Lower lobe of right lung (tissue), 2 donors: ENCODE measurements at regions not wholly inside any gene's neighbourhood (a gene's known extent, or its start where the extent isn't known, plus 50 kb on each side); places are given as distances from the start of the nearest gene placed in this dataset.

Experiments
- ATAC-seq, 2 donors: fragments of 200-7000 bp; cut with Tn5 transposase; one replicate each; pipeline ENCODE4 v1.9.1; 2020 to 2022; ENCODE audit warnings: mild to moderate bottlenecking in 2 of 2, moderate library complexity in 2 of 2
- DNase-seq: peaks from one replicate; pipeline ENCODE4 v3.0.0-alpha.2; 2020
- H3K27ac ChIP-seq: fragments of 200-600 bp; one replicate; pipeline ENCODE4 v1.8.0; 2022
- H3K27me3 ChIP-seq: fragments of 200-600 bp; one replicate; pipeline ENCODE4 v1.8.0; 2022; ENCODE audit warnings: low read depth
- H3K36me3 ChIP-seq: fragments of 200-600 bp; one replicate; pipeline ENCODE4 v1.8.0; 2022; ENCODE audit warnings: mild to moderate bottlenecking
- H3K4me1 ChIP-seq: fragments of 200-600 bp; one replicate; pipeline ENCODE4 v1.8.0; 2022
- H3K4me3 ChIP-seq: fragments of 200-600 bp; one replicate; pipeline ENCODE4 v1.8.0; 2022; ENCODE audit warnings: mild to moderate bottlenecking
- H3K9me3 ChIP-seq: fragments of 200-600 bp; one replicate; pipeline ENCODE4 v1.8.0; 2022
- CTCF ChIP-seq: fragments of 200-600 bp; IDR thresholded peaks from one replicate; pipeline ENCODE4 v1.8.0; 2022; ENCODE audit warnings: antibody characterized with exemption, mild to moderate bottlenecking
- intact Hi-C: fragments of 100-400 bp; cut with DNase I; formaldehyde crosslinking; loops from one replicate; pipeline ENCODE4 v1.11.0; 2022
- donor health status: DM: no; HTN: yes; CAD: no; lungs with severe emphysema.

- intact Hi-C loops, result no loop called here
- Histone ChIP-seq H3K9me3 (no peaks in the 10 kb centered on the region), H3K36me3 (no peaks in the 10 kb centered on the region), H3K27ac (no peak overlapping the region), H3K27me3 (no peaks in the 10 kb centered on the region), H3K4me3 (no peak overlapping the region), H3K4me1 (no peaks in the 10 kb centered on the region)
- no peak for ATAC-seq
- no peak for TF ChIP-seq CTCF
- peak; percentile 25 for DNase-seq
Measured at GRCh38 chr3:86254480-86254879, 736.5 kb downstream of the VGLL3 start.

GRCh38 chr3:86251781-86252180, 739.2 kb downstream of the VGLL3 start:
- no peaks in the 10 kb centered on the region for H3K27me3 ChIP-seq
- H3K36me3 ChIP-seq, result no peaks in the 10 kb centered on the region
- intact Hi-C loops, result no loop called here
- DNase-seq, result no peak
- H3K9me3 ChIP-seq, result no peaks in the 10 kb centered on the region
- TF ChIP-seq CTCF, result no peak
- no peaks in the 10 kb centered on the region for H3K4me1 ChIP-seq
- no peak for ATAC-seq
- no peak overlapping the region for H3K4me3 ChIP-seq
- no peak overlapping the region for H3K27ac ChIP-seq

DNA sequence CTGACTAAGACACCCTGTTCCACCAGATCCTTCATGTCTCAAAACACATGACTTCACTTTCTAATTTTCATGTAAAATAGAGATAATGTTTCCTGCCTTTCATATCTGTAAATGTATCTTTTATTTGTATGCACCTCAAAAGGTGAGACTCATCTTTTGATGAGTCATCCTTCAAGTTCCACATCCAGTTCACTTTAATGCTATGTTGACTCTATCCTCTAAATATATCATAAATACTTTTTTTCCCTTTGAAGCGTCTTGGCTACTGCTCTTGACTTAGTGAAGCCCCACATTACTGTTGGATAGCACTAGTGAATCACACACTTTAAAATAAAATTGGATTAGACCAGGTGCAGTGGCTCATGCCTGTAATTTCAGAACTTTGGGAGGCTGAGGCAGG, 741.1 kb downstream of the VGLL3 start:
- H3K4me1 ChIP-seq, result no peaks in the 10 kb centered on the region
- no peak overlapping the region for H3K27ac ChIP-seq
- no peak for DNase-seq
- intact Hi-C loops, result no loop called here
- H3K9me3 ChIP-seq, result no peaks in the 10 kb centered on the region
- H3K36me3 ChIP-seq, result no peaks in the 10 kb centered on the region
- ATAC-seq, result no peak
- no peak overlapping the region for H3K4me3 ChIP-seq
- no peaks in the 10 kb centered on the region for H3K27me3 ChIP-seq
- no peak for TF ChIP-seq CTCF

DNA sequence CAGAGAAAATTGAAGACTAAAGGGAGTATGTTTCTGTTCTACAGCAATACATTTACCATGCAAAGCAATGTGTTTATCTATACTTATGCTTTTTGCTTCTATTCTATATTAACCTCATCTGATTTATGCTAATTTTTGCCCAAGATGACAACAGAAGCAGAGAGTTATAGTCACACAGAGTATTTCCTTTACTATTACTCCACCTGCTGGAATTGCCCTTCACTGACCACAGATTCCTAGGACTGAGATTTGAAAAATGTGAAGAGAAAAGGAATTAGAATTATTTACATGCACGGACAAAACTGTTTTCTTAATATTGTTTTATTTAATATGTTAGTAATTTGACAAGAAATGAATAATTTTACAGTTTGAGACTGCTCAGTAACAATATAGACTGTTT, 745.6 kb downstream of the VGLL3 start:
- Histone ChIP-seq H3K4me1 (no peaks in the 10 kb centered on the region), H3K36me3 (no peaks in the 10 kb centered on the region), H3K27ac (no peak overlapping the region), H3K9me3 (no peaks in the 10 kb centered on the region), H3K4me3 (no peak overlapping the region), H3K27me3 (no peaks in the 10 kb centered on the region)
- ATAC-seq, result no peak
- DNase-seq, result no peak
- intact Hi-C loops, result no loop called here
- no peak for TF ChIP-seq CTCF

- ATAC-seq (no peak), DNase-seq (no peak)
- Histone ChIP-seq H3K4me3 (no peak overlapping the region), H3K27ac (no peak overlapping the region), H3K9me3 (no peaks in the 10 kb centered on the region), H3K27me3 (no peaks in the 10 kb centered on the region), H3K4me1 (no peaks in the 10 kb centered on the region), H3K36me3 (no peaks in the 10 kb centered on the region)
- TF ChIP-seq CTCF, result no peak
- intact Hi-C loops, result no loop called here
Measured at GRCh38 chr3:86244905-86245304, 746.0 kb downstream of the VGLL3 start.

GRCh38 chr3:86239946-86240345, 751.0 kb downstream of the VGLL3 start:
- ATAC-seq, result no peak
- Histone ChIP-seq H3K4me3 (no peak overlapping the region), H3K36me3 (no peaks in the 10 kb centered on the region), H3K27ac (no peak overlapping the region), H3K9me3 (no peaks in the 10 kb centered on the region), H3K4me1 (no peaks in the 10 kb centered on the region), H3K27me3 (no peaks in the 10 kb centered on the region)
- TF ChIP-seq CTCF, result no peak
- intact Hi-C loops, result no loop called here
- no peak for DNase-seq
